Heart left ventricle (tissue), 13 donors: ENCODE measurements at regions not wholly inside any gene's neighbourhood (a gene's known extent, or its start where the extent isn't known, plus 50 kb on each side); places are given as distances from the start of the nearest gene placed in this dataset.

ENCODE experiments used
- CTCF ChIP-seq, 12 donors: fragments of 200-600 bp; sonication (generic) in 4 of 12; IDR thresholded peaks; one replicate each; pipeline versions ENCODE4 v1.5.0 to v1.8.0; 2018 to 2022; ENCODE audit warnings: antibody characterized with exemption in 12 of 12, mild to moderate bottlenecking in 5 of 12
- POLR2A ChIP-seq, 2 donors: fragments of 450-650 bp; IDR thresholded peaks; one replicate each; pipeline ENCODE4 v1.6.1; 2017; ENCODE audit warnings: antibody characterized with exemption in 2 of 2, mild to moderate bottlenecking in 2 of 2, moderate library complexity in 2 of 2
- donor health status: ischemic (EF 13 %, LVEDD 7.1; RV severe dilation, severe dysfunction).
- donor health status: DM: no; HTN: yes; CAD: no.
- donor health status: DM: no; HTN: no; CAD: no.
- donor health status: ischemic (EF 25% LVEDD 6.9; RV normal size, moderate dysfunction).
- donor health status: ischemic (EF 25% LVEDD 5.7; RV mildly dilated, moderate dysfunction).
- donor health status: ischemic (EF 35%, LVEDD 5.7; RV mildly dilated, moderate dysfunction).
- donor health status: nonischemic (EF 11% LVEDD 7.7; RV severe dilation, severe dysfunction).
- donor health status: DM: yes; HTN: yes; CAD: no.
- donor health status: PGD.
- donor health status: ischemic (EF 29% LVEDD 5.4; RV normal size, mild dysfunction).
- donor health status: nonischemic (EF 23%, LVEDD 6.1; RV moderate dilation, normal function).

GRCh38 chr1:229892515-229893117 lies 174.4 kb upstream of the GALNT2 start:
- no peak for TF ChIP-seq CTCF (IDR thresholded peaks at IDR 0.05)
- no peak for TF ChIP-seq POLR2A (IDR thresholded peaks at IDR 0.05)
